ENCODE measurements at regions not wholly inside any gene's neighbourhood (a gene's known extent, or its start where the extent isn't known, plus 50 kb on each side); places are given as distances from the start of the nearest gene placed in this dataset.
A peak's percentile ranks its signal among the peaks of the same experiment; 100 is the strongest.
"Not testable (repeated sequence)": the region's sequence is repeated elsewhere in the genome, so short reads cannot be mapped to it uniquely, and the experiment has no call there.

- DNase-seq (ENCODE audit: low read depth, low spot score) = peak; percentile 9
- H3K4me3 ChIP-seq (ENCODE audit: low read length) = no peak overlapping the region
These were observed 504.9 kb downstream of the DOK5 start for GRCh38 chr20:54980103-54980960.

DNA sequence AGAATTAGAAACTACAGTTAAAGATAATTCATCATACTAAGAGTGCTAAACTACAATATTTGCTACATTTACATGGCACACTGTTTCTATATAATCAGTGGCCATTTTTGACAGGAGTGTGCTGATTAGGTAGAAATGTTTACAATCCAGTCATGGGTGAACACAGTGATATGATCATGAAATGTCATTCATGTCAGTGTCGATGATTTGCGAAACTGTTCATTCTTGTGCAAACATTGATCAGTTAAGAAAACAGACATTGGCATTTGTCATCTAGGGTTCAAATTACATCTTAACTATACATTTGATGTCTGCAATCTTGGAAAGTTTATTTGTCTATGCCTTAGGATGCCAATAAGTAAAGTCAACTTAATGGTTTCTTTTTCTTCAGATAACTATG is 474.9 kb downstream of the DOK5 start:
- no peak for DNase-seq (ENCODE audit: low read depth, low spot score)

GRCh38 chr20:54941666-54942065 is 466.3 kb downstream of the DOK5 start:
- DNase-seq (ENCODE audit: low read depth, low spot score) = no peak
- H3K4me3 ChIP-seq (ENCODE audit: low read length) = no peak overlapping the region

More for the DNA sequence above, 474.9 kb downstream of the DOK5 start:
- H3K4me3 ChIP-seq (ENCODE audit: low read length) = no peak overlapping the region

- H3K4me3 ChIP-seq (ENCODE audit: low read length) = no peak overlapping the region
- DNase-seq (ENCODE audit: low read depth, low spot score) = no peak
These were observed 465.1 kb downstream of the DOK5 start for GRCh38 chr20:54940522-54940921.

DNA sequence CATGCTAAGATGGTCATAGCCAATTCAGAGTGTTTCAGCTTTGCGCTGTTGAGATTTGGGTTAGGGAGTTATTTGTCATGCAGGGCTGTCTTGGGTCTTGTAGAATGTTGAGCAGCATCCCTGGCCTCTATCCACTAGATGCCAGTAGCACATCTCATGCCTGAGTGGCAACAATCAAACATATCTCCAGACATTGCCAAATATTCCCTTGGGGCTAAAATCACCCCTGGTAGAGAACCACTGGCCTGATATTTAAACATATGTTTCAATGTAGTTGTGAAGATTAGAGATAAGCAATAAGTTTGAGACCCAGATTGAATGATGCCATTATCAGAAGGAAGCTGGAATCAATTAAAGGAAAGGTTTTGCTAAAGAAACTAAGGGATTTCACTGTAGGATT is 463.3 kb downstream of the DOK5 start:
- no peak for DNase-seq (ENCODE audit: low read depth, low spot score)
- H3K4me3 ChIP-seq (ENCODE audit: low read length) = no peak overlapping the region

DNA sequence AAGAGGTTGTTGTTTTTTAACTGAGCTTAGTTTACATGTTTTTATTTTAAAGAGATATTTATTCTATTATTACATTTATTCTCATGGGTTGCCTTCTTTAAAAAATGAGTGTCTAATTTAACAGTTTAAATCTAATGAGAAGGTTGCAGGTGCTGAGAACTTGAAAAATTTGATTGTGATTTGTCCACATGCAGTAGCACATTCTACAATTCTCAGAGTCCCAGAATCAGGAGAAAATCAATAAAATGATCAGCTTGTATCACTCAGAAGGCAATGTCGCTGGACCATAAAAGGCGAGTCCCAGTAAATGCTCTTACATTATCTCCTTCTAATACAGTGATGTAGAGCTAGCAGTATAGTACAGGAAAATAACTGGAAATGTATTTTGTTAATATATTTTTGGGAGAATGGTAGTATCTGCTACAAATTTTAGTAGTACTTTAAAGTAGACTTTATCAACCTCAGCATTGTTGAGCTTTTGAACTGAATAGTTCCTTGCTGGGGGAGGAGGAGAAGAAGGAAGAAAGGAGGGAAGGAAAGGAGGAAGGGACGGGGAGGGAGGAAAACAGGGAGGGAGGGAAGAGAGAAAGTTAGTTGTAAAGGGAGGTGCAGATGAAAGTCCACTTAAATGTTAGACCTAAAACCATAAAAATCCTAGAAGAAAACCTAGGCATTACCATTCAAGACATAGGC is 458.0 kb downstream of the DOK5 start:
- H3K4me3 ChIP-seq (ENCODE audit: low read length) = no peak overlapping the region
- DNase-seq (ENCODE audit: low read depth, low spot score) = no peak

GRCh38 chr20:54929191-54929590 is 453.8 kb downstream of the DOK5 start:
- DNase-seq (ENCODE audit: low read depth, low spot score) = no peak
- no peak overlapping the region for H3K4me3 ChIP-seq (ENCODE audit: low read length)

GRCh38 chr20:54928564-54928963 is 453.2 kb downstream of the DOK5 start:
- no peak for DNase-seq (ENCODE audit: low read depth, low spot score)
- no peak overlapping the region for H3K4me3 ChIP-seq (ENCODE audit: low read length)

DNA sequence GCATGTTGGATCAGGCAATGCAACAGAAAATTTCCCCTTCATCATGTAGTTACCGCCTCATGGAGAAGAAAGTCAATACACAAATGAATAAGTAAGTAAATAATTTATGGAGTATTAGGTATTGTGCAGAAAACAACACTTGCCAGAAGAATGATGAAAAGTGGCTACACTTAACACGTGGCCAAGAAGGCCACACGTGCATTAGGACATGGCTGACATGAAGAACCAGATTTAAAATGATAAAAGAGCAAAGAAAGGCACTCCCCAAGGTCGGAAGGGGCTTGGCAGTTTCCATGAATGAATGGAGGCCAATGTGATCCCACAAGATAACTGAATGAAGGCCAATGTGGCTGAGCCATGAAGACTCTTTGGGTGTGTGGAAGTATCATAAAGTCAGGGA is 447.2 kb downstream of the DOK5 start:
- no peak overlapping the region for H3K4me3 ChIP-seq (ENCODE audit: low read length)
- no peak for DNase-seq (ENCODE audit: low read depth, low spot score)

DNA sequence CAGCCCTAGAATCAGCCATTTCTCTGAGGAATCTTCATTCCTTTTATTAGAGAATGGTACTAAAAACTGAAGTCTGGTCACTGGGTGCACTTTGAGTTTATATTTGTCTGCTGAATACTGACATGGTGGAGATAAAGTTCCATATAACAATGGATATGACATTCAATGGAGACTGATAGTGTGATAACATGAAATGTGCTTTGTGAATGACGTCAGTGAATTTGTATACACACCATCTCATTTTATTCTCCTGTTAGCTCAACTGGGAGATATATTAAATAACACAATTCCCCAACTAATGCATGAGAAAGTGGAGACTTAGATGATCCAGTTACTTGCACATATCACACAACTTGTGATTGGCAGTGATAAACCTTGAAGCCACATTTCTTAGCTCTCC is 446.7 kb downstream of the DOK5 start:
- DNase-seq (ENCODE audit: low read depth, low spot score) = no peak
- no peak overlapping the region for H3K4me3 ChIP-seq (ENCODE audit: low read length)

- H3K4me3 ChIP-seq (ENCODE audit: low read length) = no peak overlapping the region
- DNase-seq (ENCODE audit: low read depth, low spot score) = no peak
These were observed 445.1 kb downstream of the DOK5 start for GRCh38 chr20:54920491-54920890.

DNA sequence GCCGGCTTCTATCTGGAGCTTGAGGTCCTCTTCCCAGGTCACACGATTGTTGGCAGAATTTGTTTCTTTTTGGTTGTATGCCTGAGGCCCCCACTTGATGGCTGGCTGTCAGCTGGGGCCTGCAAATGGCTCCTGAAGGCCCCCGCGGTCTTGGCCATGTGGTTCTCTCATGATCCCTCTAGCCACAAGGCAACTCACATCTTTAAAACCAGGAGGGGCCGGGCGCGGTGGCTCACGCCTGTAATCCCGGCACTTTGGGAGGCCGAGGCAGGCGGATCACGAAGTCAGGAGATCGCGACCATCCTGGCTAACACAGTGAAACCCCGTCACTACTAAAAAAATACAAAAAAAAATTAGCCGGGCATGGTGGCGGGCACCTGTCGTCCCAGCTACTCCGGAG is 443.6 kb downstream of the DOK5 start:
- H3K4me3 ChIP-seq (ENCODE audit: low read length); DNase-seq (ENCODE audit: low read depth, low spot score): not testable (repeated sequence)

DNA sequence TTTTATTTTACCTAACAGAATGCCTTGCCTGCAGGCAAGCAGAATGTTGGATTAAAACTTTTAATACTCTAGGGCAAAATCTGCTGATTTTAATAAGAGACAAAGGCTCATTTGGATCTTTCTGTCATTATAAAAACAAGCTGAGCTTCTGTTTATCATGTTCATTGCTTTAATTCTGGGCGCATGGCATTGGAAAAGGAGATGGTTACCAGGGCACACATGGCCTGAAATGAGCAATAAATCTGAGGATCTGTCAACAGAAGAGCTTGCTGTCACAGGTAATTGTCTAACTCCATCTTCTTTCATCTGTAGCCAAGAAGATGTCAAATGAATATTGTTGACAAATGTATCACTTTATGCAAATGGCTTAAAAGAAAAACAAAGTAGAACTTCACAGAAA is 439.6 kb downstream of the DOK5 start:
- no peak for DNase-seq (ENCODE audit: low read depth, low spot score)
- no peak overlapping the region for H3K4me3 ChIP-seq (ENCODE audit: low read length)

DNA sequence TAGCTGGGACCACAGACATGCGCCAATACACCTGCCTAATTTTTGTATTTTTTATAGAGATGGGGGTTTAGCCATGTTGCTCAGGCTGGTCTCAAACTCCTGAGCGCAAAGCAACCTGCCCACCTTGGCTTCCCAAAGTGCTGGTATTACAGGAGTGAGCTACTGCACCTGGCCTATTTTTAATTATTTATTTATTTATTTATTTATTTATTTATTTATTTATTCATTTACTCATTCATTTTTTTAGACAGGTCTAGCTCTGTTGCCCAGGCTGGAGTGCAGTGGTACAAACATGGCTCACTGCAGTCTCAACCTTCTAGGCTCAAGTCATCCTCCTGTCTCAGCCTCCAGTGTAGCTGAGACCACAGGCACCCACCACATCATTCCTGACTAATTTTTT is 434.3 kb downstream of the DOK5 start:
- H3K4me3 ChIP-seq (ENCODE audit: low read length) = no peak overlapping the region
- DNase-seq (ENCODE audit: low read depth, low spot score) = no peak

DNA sequence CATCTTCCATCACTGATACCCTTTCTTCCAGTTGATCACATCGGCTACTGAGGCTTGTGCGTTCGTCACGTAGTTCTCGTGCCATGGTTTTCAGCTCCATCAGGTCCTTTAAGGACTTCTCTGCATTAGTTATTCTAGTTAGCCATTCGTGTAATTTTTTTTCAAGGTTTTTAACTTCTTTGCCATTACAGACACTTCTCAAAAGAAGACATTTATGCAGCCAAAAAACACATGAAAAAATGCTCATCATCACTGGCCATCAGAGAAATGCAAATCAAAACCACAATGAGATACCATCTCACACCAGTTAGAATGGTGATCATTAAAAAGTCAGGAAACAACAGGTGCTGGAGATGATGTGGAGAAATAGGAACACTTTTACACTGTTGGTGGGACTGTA is 430.7 kb downstream of the DOK5 start:
- H3K4me3 ChIP-seq (ENCODE audit: low read length); DNase-seq (ENCODE audit: low read depth, low spot score): not testable (repeated sequence)

DNA sequence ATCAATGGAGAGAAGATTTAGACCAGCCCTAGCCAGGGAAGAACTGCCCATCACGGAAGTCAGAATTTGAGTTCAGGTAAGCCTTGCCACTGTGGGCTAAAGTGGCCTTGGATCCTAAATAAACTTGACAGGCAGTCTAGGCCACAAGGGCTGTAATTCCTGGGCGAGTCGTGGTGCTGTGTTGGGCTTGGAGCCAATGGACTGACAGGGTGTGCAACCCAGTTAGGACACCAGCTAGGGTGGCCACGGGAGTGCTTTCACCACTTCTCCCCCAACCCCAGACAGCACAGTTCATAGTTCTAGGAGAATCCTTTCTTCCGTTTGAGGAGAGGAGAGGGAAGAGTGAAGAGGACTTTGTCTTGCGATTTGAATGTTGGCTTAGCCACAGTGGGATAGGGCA is 422.4 kb downstream of the DOK5 start:
- no peak for DNase-seq (ENCODE audit: low read depth, low spot score)
- no peak overlapping the region for H3K4me3 ChIP-seq (ENCODE audit: low read length)

DNA sequence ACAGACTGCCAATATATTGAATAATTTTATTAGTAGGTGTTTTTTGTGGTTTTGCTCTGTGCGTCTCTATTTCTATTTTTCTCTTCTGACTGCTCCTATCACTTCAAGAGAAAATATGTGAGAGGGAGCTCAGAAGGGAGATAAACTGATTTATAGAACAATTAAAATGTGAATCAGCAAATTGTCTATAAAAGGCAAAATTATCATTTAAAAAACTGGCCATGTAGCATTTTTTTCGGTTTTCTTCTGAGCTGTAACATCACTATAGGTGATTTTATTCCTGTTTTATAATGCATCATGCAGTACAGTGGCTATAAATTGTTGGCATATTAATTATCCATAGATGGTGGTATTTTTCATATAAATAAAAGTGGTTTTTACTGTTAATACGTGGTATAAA is 416.5 kb downstream of the DOK5 start:
- DNase-seq (ENCODE audit: low read depth, low spot score) = no peak
- no peak overlapping the region for H3K4me3 ChIP-seq (ENCODE audit: low read length)

GRCh38 chr20:54879393-54879792 is 404.0 kb downstream of the DOK5 start:
- DNase-seq (ENCODE audit: low read depth, low spot score) = no peak
- no peak overlapping the region for H3K4me3 ChIP-seq (ENCODE audit: low read length)

DNA sequence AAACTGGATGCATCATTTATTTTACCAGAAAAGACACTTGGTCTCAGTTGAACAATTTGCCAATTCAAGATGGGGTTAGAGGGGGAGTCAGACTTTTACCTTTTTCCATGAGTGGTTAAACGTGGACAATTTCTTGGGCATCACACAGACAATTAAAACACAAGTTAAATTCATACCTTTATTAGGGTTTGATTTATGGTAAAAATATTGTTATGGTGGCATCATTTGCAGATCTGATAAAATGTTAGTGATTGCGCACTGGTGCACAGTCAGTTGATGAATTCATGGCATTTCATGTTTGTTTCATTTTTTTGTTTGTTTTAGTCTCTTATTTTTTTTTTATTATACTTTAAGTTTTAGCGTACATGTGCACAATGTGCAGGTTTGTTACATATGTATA is 399.9 kb downstream of the DOK5 start:
- no peak for DNase-seq (ENCODE audit: low read depth, low spot score)
- H3K4me3 ChIP-seq (ENCODE audit: low read length) = no peak overlapping the region

GRCh38 chr20:54874718-54875117 is 399.3 kb downstream of the DOK5 start:
- no peak overlapping the region for H3K4me3 ChIP-seq (ENCODE audit: low read length)
- DNase-seq (ENCODE audit: low read depth, low spot score) = no peak

DNA sequence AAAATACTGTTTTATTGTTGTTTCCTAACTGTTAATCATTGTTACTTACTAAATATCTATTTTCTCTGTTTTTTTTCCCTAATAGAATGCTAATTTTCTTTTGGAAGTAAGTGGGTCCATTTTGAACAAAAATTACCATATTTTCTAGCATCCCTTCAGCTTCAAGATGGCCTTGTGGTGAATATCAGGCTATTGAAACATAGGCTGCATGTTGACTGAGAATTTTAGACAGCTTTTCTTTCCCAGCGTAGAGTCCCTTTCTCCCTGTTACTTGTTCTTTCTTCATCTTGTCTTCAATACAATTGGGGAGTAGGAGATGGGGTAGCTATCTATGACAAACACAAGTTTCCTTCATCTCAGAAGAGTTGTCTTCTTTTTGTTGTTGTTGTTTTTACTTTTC is 397.0 kb downstream of the DOK5 start:
- no peak for DNase-seq (ENCODE audit: low read depth, low spot score)
- H3K4me3 ChIP-seq (ENCODE audit: low read length) = no peak overlapping the region

Measured in Jurkat, Clone E6-1 (cell line).